Bronchial epithelial cell (primary cell): ENCODE measurements at regions not wholly inside any gene's neighbourhood (a gene's known extent, or its start where the extent isn't known, plus 50 kb on each side); places are given as distances from the start of the nearest gene placed in this dataset.

Experiments used
- DNase-seq: peaks from one replicate; pipeline ENCODE4 v3.0.0-alpha.2; 2010; ENCODE audit warnings: low read depth
- FAIRE-seq: peaks from 2 replicates; lab custom pipeline; 2011; peaks lifted over from hg19 to GRCh38; lab: Jason Lieb, UNC
- H3K27me3 ChIP-seq: 2 replicates; pipeline ENCODE4 v1.5.1; 2011; ENCODE audit warnings: low read length; ENCODE audit not compliant: control insufficient read depth, insufficient read depth
- H3K36me3 ChIP-seq: 2 replicates; pipeline ENCODE4 v1.5.1; 2011; ENCODE audit warnings: low read length; ENCODE audit not compliant: control insufficient read depth, insufficient read depth
- H3K4me3 ChIP-seq: 2 replicates; pipeline ENCODE4 v1.5.1; 2011; ENCODE audit warnings: mild to moderate bottlenecking, low read depth, low read length, control low read depth
- TF ChIP-seq, protein P1 (sequence below): IDR thresholded peaks from 2 replicates; pipeline ENCODE4 v1.5.1; 2011; ENCODE audit warnings: mild to moderate bottlenecking, moderate library complexity, low read length, control low read depth, inconsistent platforms; ENCODE audit not compliant: insufficient read depth, severe bottlenecking

DNA sequence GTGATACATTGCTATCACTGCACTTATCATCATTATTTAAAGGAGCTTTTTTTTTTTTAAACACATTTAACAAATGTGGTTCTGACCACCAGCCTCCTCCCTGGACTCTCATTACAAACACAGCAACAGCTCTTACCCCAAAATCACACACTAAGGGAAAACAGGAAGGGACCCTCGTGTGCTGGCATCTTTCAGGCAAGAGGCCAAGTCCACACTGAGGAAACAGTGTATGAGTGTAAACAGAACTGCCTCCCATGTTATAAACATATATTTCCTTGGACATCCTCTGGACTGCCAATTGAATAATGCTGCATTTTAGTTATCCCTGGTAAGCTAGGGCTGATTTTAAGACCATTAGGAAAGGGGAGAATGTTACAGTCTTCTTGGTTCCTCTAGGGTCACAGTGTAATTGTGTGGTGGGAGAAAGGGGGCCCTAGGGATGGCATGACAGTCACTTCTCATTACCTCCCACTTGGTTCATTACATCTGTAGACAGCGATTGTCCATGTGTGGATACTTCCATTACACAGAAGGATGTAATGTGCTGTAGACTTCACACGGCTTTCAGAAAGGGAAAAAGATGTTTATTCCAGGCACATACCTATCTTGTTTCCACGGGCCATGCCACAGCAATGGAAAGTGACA, 244.6 kb upstream of the TET2 start:
- Histone ChIP-seq H3K4me3 (no peak overlapping the region), H3K36me3 (no peaks in the 10 kb centered on the region), H3K27me3 (no peaks in the 10 kb centered on the region)
- TF ChIP-seq, protein P1, sequence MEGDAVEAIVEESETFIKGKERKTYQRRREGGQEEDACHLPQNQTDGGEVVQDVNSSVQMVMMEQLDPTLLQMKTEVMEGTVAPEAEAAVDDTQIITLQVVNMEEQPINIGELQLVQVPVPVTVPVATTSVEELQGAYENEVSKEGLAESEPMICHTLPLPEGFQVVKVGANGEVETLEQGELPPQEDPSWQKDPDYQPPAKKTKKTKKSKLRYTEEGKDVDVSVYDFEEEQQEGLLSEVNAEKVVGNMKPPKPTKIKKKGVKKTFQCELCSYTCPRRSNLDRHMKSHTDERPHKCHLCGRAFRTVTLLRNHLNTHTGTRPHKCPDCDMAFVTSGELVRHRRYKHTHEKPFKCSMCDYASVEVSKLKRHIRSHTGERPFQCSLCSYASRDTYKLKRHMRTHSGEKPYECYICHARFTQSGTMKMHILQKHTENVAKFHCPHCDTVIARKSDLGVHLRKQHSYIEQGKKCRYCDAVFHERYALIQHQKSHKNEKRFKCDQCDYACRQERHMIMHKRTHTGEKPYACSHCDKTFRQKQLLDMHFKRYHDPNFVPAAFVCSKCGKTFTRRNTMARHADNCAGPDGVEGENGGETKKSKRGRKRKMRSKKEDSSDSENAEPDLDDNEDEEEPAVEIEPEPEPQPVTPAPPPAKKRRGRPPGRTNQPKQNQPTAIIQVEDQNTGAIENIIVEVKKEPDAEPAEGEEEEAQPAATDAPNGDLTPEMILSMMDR: no peak
- no peak for FAIRE-seq
- no peak for DNase-seq

DNA sequence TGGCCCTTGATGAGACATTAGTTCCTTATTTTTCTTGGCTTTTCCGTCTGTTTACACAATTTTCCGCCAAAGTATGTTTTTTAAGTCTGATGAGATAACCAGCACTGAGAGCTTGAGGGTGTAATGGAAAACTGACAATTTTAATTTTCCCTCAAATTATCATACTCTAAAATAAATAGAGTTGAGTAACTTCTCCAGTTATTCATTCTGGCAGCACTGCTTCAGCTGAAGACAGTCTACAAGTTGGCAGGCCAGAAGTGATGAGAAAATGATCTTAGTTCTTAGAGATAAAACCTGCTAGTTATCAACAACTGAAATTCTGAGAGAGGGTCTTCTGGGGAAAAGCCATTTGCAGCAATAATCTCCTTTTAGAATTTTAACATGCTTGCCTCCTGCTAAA, 241.6 kb upstream of the TET2 start:
- Histone ChIP-seq H3K4me3 (no peak overlapping the region), H3K36me3 (no peaks in the 10 kb centered on the region), H3K27me3 (no peaks in the 10 kb centered on the region)
- TF ChIP-seq, protein P1: no peak
- DNase-seq: no peak
- FAIRE-seq: no peak

DNA sequence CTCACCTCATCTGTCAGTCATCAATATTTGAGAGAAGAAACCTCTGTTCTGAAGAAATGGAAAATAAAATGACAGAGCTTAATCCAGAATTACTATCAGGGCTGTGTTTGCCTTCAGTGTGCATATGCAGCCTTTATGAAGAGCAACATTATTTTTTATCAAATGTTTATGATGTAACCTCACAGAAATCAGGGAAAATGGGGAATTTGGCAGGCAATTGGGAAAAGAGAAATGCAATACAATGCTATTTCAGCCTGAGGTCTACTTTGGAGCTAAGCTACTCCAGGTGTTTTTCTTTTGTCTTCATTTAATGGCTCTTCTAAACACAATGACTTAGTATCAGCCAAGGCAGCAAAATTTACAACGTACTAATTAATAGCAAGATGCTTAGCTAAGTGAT, 241.1 kb upstream of the TET2 start:
- TF ChIP-seq, protein P1: no peak
- Histone ChIP-seq H3K27me3 (no peaks in the 10 kb centered on the region), H3K36me3 (no peaks in the 10 kb centered on the region), H3K4me3 (no peak overlapping the region)
- FAIRE-seq (no peak), DNase-seq (no peak)

DNA sequence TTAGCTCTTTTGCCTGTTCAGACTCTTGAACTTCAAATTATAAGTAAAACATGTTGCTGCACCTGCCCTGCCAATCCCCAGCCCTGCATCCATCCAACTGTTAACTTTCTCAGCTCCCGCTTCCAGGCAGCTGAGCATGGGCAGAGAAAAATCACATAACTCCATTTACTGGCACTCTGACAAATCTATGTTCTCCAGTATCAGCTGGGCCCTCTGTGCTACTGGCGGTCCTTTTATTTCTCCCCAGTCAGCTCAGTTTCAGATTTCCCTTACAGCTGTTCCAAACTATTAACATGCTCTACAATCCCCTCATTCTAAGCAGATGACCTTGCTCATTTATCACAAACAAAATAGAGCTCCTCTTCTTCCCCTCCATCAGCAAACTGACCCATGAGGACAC, 240.4 kb upstream of the TET2 start:
- H3K4me3 ChIP-seq: no peak overlapping the region
- TF ChIP-seq, protein P1: no peak
- FAIRE-seq (no peak), DNase-seq (no peak)
- H3K27me3 ChIP-seq: no peaks in the 10 kb centered on the region
- H3K36me3 ChIP-seq: no peaks in the 10 kb centered on the region

DNA sequence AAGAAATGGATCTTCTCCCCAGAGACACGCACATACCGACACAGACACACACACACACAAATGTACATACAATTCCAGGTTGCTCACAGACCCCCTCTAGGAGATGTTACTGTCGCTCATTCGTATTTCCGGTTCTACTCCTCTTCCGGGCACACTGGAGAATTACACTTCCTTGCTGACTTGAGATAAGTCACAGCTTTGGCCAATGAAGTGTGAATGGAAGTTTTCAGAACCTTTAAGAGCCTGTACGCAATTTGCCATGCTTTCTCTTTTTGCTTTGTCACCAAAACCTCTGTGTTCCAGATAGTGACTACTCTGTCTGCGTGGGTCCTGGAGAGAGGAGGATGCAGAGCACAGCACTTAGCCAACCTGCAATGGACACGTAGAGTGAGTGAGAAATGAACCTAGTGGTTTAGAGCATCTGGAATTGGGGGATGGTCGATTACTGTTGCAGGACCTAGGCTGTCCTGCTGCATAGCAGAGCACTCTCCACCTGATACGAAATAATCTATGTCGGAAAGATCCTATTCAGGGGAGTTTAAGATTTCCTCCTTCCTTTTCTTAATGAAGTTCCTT, 239.5 kb upstream of the TET2 start:
- no peak for FAIRE-seq
- no peaks in the 10 kb centered on the region for H3K36me3 ChIP-seq
- TF ChIP-seq, protein P1: no peak
- no peak for DNase-seq
- H3K27me3 ChIP-seq: no peaks in the 10 kb centered on the region
- H3K4me3 ChIP-seq: no peak overlapping the region

DNA sequence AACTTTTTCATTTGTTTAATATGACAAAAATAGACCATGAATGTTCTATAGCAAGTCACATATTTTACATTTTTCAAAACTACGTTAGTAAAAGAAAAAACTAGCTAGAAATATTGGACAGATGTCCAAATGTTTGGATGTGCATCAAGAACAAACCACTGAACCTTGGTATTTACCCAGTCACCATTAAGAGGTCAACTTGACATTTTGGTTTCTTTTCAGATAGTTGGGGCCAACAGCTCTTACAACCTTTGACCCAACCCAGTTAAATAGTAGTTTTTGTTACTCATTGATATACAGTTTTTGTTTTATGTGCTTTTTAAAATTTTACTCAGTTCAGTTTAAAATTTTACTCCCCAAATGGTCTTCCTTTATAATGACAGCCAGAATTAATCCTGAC, 238.7 kb upstream of the TET2 start:
- H3K4me3 ChIP-seq: no peak overlapping the region
- no peaks in the 10 kb centered on the region for H3K27me3 ChIP-seq
- DNase-seq (no peak), FAIRE-seq (no peak)
- TF ChIP-seq, protein P1: no peak
- no peaks in the 10 kb centered on the region for H3K36me3 ChIP-seq
